Osteoblast (primary cell): ENCODE measurements at regions not wholly inside any gene's neighbourhood (a gene's known extent, or its start where the extent isn't known, plus 50 kb on each side); places are given as distances from the start of the nearest gene placed in this dataset.

ENCODE experiments used
- DNase-seq: peaks from one replicate; pipeline ENCODE4 v3.0.0; 2011; ENCODE audit warnings: low spot score, mixed read lengths; ENCODE audit not compliant: insufficient read length; ENCODE audit errors: missing footprints
- H2AFZ ChIP-seq: 2 replicates; pipeline ENCODE4 v1.6.0; 2011; ENCODE audit warnings: mild to moderate bottlenecking, low read length
- H3K27ac ChIP-seq: 2 replicates; pipeline ENCODE4 v1.5.1; 2011; ENCODE audit warnings: mild to moderate bottlenecking, low read depth, low read length, moderate library complexity
- H3K27me3 ChIP-seq: 2 replicates; pipeline ENCODE4 v1.6.0; 2012; ENCODE audit warnings: mild to moderate bottlenecking, control low read depth, inconsistent platforms, low read length, moderate library complexity; ENCODE audit not compliant: insufficient read depth
- H3K36me3 ChIP-seq: 2 replicates; pipeline ENCODE4 v1.5.1; 2011; ENCODE audit warnings: mild to moderate bottlenecking, low read length, control low read depth, moderate library complexity; ENCODE audit not compliant: insufficient read depth
- H3K4me1 ChIP-seq: 2 replicates; pipeline ENCODE4 v1.5.1; 2011; ENCODE audit warnings: mild to moderate bottlenecking, low read length, control low read depth, moderate library complexity; ENCODE audit not compliant: insufficient read depth
- H3K4me2 ChIP-seq: 2 replicates; pipeline ENCODE4 v1.6.0; 2011; ENCODE audit warnings: mild to moderate bottlenecking, low read length; ENCODE audit not compliant: insufficient read depth
- H3K4me3 ChIP-seq: fragments of 200-600 bp; sonication (generic); 3 replicates; pipeline ENCODE4 v1.5.1; 2012; ENCODE audit warnings: mild to moderate bottlenecking, low read length, inconsistent platforms; ENCODE audit not compliant: insufficient read depth
- H3K79me2 ChIP-seq: 2 replicates; pipeline ENCODE4 v1.6.0; 2012; ENCODE audit warnings: mild to moderate bottlenecking, low read length, control low read depth, inconsistent platforms; ENCODE audit not compliant: insufficient read depth
- H3K9me3 ChIP-seq: 2 replicates; pipeline ENCODE4 v1.5.1; 2011; ENCODE audit warnings: low read depth, low read length, control low read depth
- H4K20me1 ChIP-seq: 2 replicates; pipeline ENCODE4 v1.6.0; 2012; ENCODE audit warnings: mild to moderate bottlenecking, low read length, control low read depth; ENCODE audit not compliant: insufficient read depth
- CTCF ChIP-seq: IDR thresholded peaks from 2 replicates; pipeline ENCODE4 v1.5.1; 2011; ENCODE audit warnings: mild to moderate bottlenecking, low read depth, low read length, moderate library complexity; ENCODE audit errors: extremely low read depth

- H3K4me1 ChIP-seq = no peaks in the 10 kb centered on the region
- H3K79me2 ChIP-seq = no peaks in the 10 kb centered on the region
- H3K4me3 ChIP-seq = no peak overlapping the region
- no peak for DNase-seq
- H3K4me2 ChIP-seq = no peak overlapping the region
- no peak overlapping the region for H3K27ac ChIP-seq
- no peaks in the 10 kb centered on the region for H4K20me1 ChIP-seq
- no peaks in the 10 kb centered on the region for H3K36me3 ChIP-seq
- H3K27me3 ChIP-seq = no peaks in the 10 kb centered on the region
- TF ChIP-seq CTCF = no peak
- H3K9me3 ChIP-seq = no peaks in the 10 kb centered on the region
- H2AFZ ChIP-seq = no peak overlapping the region
Measured at GRCh38 chr9:30522061-30522460, 1862.4 kb upstream of the ACO1 start.

GRCh38 chr9:30522486-30522885, 1862.0 kb upstream of the ACO1 start:
- no peak for DNase-seq
- no peak for TF ChIP-seq CTCF
- no peaks in the 10 kb centered on the region for H3K9me3 ChIP-seq
- no peak overlapping the region for H3K4me3 ChIP-seq
- no peak overlapping the region for H3K27ac ChIP-seq
- no peak overlapping the region for H2AFZ ChIP-seq
- no peaks in the 10 kb centered on the region for H4K20me1 ChIP-seq
- H3K4me1 ChIP-seq = no peaks in the 10 kb centered on the region
- H3K4me2 ChIP-seq = no peak overlapping the region
- H3K79me2 ChIP-seq = no peaks in the 10 kb centered on the region
- H3K27me3 ChIP-seq = no peaks in the 10 kb centered on the region
- H3K36me3 ChIP-seq = no peaks in the 10 kb centered on the region

GRCh38 chr9:30524311-30524710, 1860.1 kb upstream of the ACO1 start:
- Histone ChIP-seq H2AFZ (no peak overlapping the region), H3K9me3 (no peaks in the 10 kb centered on the region), H3K27me3 (no peaks in the 10 kb centered on the region), H3K4me3 (no peak overlapping the region), H3K36me3 (no peaks in the 10 kb centered on the region), H3K79me2 (no peaks in the 10 kb centered on the region), H3K27ac (no peak overlapping the region), H3K4me1 (no peaks in the 10 kb centered on the region), H4K20me1 (no peaks in the 10 kb centered on the region), H3K4me2 (no peak overlapping the region)
- DNase-seq = no peak
- no peak for TF ChIP-seq CTCF

GRCh38 chr9:30534455-30534854, 1850.0 kb upstream of the ACO1 start:
- Histone ChIP-seq H3K4me3 (no peak overlapping the region), H4K20me1 (no peaks in the 10 kb centered on the region), H3K27ac (no peak overlapping the region), H3K79me2 (no peaks in the 10 kb centered on the region), H3K36me3 (no peaks in the 10 kb centered on the region), H3K9me3 (no peaks in the 10 kb centered on the region), H3K4me2 (no peak overlapping the region), H3K4me1 (no peaks in the 10 kb centered on the region), H2AFZ (no peak overlapping the region), H3K27me3 (no peaks in the 10 kb centered on the region)
- DNase-seq = no peak
- no peak for TF ChIP-seq CTCF
